Left kidney (tissue), 1 donor: ENCODE measurements at regions not wholly inside any gene's neighbourhood (a gene's known extent, or its start where the extent isn't known, plus 50 kb on each side); places are given as distances from the start of the nearest gene placed in this dataset.
"Not testable (repeated sequence)": the region's sequence is repeated elsewhere in the genome, so short reads cannot be mapped to it uniquely, and the experiment has no call there.

Experiments
- DNase-seq: peaks from one replicate; pipeline ENCODE4 v3.0.0-alpha.2; 2013

- no peak for DNase-seq
These were observed 341.0 kb downstream of the EIPR1 start for GRCh38 chr2:3036432-3037125.

- DNase-seq = no peak
These were observed 342.1 kb downstream of the EIPR1 start for GRCh38 chr2:3035385-3036050.

GRCh38 chr2:3034856-3035255 is 342.8 kb downstream of the EIPR1 start:
- DNase-seq = no peak

DNA sequence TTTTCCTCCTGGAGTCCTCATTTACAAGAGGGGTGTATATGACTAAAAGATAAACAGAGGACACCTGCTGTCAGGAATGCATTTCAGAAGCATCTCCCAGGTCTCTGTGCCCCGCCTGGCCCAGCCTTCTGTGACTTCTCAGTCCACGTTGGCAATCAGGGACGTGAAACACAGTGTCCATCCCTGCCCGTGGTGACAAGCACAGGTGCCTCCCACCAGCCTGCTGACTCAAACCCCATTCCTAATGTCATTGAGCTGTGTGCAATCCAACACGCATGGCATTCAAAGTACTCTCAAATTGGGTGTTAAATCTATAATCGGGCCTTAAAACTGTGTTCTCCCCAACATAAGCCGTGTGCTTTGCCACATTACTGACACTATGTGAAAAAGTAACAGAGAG is 343.2 kb downstream of the EIPR1 start:
- DNase-seq = no peak

GRCh38 chr2:3033315-3033714 is 344.3 kb downstream of the EIPR1 start:
- no peak for DNase-seq

DNA sequence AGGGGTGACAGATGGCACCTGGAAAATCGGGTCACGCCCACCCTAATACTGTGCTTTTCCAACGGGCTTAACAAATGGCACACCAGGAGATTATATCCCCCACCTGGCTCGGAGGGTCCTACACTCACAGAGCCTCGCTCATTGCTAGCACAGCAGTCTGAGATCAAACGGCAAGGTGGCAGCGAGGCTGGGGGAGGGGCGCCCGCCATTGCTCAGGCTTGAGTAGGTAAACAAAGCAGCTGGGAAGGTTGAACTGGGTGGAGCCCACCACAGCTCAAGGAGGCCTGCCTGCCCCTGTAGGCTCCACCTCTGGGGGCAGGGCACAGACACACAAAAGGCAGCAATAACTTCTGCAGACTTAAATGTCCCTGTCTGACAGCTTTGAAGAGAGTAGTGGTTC is 346.8 kb downstream of the EIPR1 start:
- DNase-seq = not testable (repeated sequence)

- no peak for DNase-seq
These were observed 351.6 kb downstream of the EIPR1 start for GRCh38 chr2:3025984-3026383.

DNA sequence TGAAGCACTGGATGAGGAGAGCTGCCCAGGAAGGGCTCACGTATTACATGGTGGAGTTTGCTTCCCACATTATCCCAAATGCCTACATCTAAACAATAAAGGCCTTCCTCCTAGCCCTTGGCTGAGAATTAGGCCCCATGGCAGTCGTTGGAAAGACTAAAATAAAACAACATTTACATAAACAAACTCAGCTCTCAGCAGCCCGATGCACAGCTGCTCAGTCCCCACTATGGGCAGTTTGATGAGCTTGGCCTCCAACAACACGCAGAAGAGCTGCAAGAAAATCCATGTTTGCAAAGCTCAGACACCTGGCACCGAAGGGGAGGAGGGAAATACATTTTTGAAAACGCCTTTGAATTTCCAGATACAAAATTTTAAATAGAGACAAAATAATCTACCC is 352.4 kb downstream of the EIPR1 start:
- DNase-seq = no peak

- DNase-seq = no peak
These were observed 353.1 kb downstream of the EIPR1 start for GRCh38 chr2:3024401-3024935.

DNA sequence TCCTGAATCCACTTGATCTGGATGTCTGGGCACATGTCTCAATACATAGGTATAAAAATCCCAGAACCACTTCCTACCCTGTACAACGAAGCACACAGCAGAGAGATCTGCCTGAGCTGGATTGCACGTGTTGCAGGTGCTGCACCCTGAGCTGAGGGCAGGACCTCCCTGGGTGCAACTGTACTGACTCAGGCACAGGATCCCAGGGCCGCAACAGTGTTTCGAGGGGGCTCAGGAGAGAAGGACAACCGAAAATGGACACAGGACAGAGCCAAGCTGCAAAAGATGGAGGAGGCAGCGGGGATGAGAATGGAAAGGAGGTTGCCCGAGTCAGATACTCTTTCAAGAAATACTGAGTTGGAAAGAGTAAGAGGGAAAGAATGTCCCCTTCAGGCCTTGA is 354.1 kb downstream of the EIPR1 start:
- no peak for DNase-seq

DNA sequence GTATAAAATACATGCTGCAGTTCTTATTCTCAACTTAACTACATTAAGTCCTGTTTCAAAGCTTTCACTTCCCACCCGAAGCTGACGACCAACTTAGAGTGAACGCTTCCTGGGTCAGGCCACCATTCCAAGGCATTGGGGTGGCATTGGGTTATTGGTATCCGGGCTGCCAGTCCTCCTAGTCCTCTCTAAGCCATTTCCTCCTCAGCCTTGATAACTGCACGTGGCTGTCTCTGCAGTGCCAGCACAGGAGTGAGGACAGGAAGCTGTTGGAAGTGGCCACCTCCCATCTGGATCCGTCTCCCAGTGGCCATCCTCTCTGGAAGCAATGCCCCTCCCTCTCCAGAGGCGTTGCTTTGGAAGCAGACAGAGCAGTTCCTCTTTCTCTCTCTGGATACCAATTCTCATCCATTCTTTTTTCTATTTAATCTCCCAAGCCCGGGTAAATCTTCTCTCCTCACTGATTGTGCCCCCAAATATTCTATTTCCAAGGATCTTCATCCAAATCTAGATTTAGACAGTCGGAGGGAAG is 354.7 kb downstream of the EIPR1 start:
- no peak for DNase-seq

DNA sequence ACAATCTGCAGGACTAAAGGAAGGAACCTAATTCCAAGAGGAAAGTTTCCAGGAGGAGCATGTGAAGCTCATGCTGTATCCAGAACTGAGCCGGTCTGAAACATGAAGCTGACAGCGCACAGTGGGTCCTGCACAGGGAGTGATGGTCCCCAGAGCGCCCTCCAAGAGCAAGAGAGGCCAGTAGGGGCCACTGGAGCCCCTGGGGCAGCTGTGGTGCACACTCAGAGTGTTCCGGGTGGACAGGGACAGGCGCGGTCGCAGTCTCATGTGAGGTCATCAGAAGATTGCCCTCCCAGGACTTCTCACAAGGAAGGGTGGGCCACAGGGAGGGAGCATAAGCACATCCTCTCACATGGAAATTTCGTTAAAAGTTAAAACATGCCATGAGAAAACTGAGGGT is 355.9 kb downstream of the EIPR1 start:
- DNase-seq = no peak

- DNase-seq = no peak
These were observed 367.6 kb downstream of the EIPR1 start for GRCh38 chr2:3010001-3010400.

GRCh38 chr2:3009483-3009882 is 368.1 kb downstream of the EIPR1 start:
- no peak for DNase-seq

- no peak for DNase-seq
These were observed 368.6 kb downstream of the EIPR1 start for GRCh38 chr2:3009005-3009404.

- DNase-seq = no peak
These were observed 369.1 kb downstream of the EIPR1 start for GRCh38 chr2:3008561-3008960.

DNA sequence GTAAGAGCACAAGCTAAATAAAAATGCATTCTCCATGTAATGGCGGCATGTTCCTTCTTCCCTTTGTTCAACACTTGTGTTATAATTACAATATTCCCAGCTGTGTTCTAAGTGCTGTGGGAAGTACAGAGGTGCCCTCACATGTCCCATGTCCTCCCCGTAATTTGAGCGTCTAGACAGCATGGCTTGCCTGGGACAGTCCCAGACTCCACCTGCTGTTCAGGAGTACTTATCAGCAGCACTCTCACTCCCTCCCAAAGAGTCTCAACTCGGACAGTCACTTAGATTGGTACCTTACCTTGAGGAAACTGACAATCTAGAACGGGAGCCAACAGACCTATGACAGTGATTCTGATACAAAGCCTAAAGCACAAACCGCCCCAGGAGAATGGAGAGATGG is 370.5 kb downstream of the EIPR1 start:
- DNase-seq = no peak

DNA sequence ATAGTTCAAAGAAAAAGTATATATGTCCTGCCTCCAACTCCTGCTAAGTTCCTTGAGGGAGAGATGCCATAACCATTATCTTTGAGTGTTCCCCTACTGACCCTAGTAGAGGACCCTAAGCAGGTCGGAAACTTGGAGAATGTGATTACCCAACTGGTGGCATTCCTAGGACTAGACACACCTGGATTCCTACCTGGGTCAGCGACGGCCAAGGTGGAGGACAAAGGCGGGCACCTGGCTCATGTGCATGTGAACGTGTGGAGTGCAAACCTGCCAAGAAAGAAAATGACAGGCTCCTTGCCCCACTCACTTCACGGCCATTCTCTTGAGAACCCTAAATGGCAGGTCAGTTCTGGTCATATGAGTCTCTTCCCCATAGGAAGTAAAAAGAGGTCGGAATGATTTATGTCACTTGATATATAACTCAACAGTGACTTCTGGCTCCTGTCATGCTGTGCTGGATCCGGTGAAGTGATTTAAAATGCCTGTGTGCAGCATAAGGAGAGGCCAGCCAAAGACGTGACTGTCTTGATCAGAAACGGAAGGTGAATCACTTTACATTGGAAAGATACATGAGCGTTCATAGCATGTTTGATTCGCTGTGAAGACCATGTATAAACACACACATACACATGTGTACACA is 371.6 kb downstream of the EIPR1 start:
- DNase-seq = no peak

DNA sequence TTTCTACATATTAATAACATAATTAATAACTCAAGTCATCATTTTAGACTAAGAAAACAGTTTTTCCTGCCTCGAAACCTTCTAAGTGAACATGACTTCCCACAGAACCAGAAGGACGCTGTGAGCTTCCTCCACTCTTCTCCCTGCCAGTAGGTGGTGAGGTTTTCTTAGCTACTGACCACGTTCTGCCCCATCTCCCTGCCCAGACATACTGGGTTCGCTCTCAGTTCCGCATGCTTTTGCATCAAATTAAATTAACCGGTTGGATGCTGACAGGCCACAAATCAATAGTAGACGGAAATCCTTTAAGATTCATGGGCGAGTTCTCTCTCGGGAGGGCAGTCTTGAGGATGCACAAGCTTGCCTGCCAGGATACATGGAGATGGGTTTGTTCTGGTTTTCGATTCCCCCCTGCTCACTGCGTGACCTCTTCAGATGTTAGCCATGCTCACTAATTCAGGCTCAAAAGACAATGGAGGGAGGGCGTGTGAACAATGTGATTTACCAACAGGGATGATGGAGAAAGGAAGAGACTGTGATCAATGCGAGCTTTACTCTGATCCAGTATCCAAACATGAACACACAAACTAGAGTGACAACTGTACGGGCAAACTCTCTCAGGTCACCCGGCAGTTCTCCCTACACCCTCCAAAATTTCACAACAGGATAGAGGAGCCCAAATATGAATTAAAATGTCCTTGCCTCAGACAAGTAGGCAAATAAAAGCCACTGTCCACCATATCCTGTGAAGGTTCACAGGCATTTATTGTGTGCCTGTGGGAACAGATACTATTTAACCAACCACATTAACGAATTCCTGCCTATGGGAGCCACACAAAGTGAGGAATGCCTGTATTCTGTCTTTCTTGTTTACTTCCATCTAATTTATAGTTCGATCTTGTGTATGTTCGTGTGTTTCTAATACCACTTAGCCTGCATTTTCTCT is 375.7 kb downstream of the EIPR1 start:
- peak; percentile 42 for DNase-seq

DNA sequence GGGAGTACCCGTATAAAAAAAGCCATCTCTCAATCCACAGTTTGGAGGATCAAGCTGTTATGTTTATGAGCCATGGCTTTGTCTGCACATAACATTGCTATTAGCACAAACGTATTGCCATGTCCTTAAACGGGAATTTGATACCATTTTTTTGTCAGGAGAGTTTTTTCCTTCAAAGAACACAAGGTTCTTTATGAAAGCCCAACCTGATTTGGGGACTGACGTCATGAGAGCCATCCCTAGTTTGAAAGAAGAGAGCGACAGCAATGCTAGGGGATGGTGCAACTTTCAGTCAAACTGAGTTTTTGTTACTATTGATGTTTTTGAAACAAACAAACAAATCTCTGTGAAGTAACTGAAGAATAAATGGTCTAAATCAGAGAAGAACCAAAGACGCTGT is 376.6 kb downstream of the EIPR1 start:
- DNase-seq = no peak

GRCh38 chr2:3000125-3000524 is 377.5 kb downstream of the EIPR1 start:
- DNase-seq = no peak

GRCh38 chr2:2998971-2999370 is 378.6 kb downstream of the EIPR1 start:
- no peak for DNase-seq
